Right ventricle myocardium superior (tissue), 1 donor: ENCODE measurements at regions not wholly inside any gene's neighbourhood (a gene's known extent, or its start where the extent isn't known, plus 50 kb on each side); places are given as distances from the start of the nearest gene placed in this dataset.
"Not testable (repeated sequence)": the region's sequence is repeated elsewhere in the genome, so short reads cannot be mapped to it uniquely, and the experiment has no call there.

Experiments
- ATAC-seq: fragments of 200-7000 bp; cut with Tn5 transposase; one replicate; pipeline ENCODE4 v1.9.1; 2020; ENCODE audit warnings: mild to moderate bottlenecking; ENCODE audit not compliant: poor library complexity
- DNase-seq: peaks from one replicate; pipeline ENCODE4 v3.0.0-alpha.2; 2020
- intact Hi-C: fragments of 100-400 bp; cut with DNase I; formaldehyde crosslinking; loops from one replicate; pipeline ENCODE4 v1.11.2; 2022
- donor health status: DM: no; HTN: yes; CAD: no; lungs with severe emphysema.

DNA sequence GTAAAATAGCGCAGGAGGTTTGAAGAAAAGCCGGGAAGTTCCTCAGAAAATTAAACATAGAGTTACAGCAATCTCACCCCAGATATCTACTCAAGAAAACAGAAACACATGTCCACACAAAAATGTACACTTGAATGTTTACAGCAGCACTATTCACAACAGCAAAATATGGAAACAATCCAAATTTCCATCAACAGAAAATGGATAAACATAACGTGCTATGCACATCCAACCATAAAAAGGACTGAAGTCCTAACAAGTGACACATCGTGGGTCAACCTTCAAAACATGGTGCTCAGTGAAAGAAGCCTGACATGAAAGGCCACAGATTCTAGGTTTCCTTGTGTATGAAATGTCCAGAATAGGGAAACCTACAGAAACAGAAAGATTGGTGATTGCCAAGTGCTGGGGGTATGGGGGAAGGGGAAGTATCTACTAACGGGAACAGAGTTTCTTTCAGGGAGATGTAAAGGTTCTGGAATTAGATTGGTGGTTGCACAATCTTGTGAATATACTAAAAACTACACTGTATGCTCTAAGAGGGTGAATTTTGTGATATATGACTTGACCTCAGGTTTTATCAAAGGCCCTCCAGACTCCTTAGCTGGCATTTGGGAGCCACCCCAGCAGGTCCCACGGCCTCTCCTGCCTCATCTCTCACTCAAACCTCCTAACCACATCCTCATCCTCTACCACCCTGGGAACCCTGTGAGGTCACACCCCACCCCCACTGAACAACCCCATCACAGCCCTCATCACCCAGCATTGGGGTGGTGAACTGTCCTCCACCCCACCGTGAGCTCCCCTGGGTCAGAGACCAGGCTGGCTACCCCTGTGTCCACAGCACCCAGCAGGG lies 69.2 kb upstream of the PRR5 start:
- DNase-seq, result no peak
- ATAC-seq, result no peak
- intact Hi-C loops, result no loop called here

DNA sequence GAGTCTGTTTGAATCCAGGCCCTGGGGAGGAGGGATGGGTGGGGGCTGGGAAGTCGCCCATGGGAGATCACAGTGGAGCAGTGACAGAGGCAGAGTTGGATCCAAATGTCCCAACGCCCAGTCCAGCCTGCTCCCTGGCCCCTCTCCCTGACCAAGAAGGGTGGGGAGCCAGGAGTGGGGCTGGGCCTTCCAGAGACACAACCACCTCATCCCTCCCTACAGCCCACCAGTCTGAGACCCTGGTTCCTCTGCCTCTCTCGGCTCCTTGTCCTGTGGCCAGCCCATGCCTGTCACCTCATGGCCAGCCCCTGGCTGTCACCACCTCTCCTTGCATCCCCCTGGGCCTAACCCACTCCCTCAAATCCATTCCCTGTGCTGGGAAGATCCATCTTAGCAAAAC lies 71.2 kb upstream of the PRR5 start:
- ATAC-seq (no peak), DNase-seq (no peak)
- intact Hi-C loops, result no loop called here

DNA sequence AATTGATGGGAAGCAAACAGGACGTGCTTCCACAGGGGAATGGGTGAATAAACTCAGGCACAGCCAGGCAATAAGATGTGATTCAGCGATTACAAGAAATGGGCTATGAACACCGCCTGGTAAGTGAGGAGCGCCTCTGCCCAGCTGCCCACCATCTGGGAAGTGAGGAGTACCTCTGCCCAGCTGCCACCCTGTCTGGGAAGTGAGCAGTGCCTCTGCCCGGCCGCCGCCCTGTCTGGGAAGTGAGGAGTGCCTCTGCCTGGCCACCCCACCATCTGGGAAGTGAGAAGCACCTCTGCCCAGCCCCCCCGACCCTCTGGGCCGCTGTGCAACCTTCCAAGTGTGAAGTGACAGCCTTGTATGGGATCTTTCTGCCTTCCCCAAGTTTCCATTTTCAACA lies 73.2 kb upstream of the PRR5 start:
- ATAC-seq (no peak), DNase-seq (no peak)
- intact Hi-C loops, result loop anchor here (5.0 to 10.0 kb wide), 3 partner anchors 294 to 637 kb away; no protein-coding TSS in a partner anchor

DNA sequence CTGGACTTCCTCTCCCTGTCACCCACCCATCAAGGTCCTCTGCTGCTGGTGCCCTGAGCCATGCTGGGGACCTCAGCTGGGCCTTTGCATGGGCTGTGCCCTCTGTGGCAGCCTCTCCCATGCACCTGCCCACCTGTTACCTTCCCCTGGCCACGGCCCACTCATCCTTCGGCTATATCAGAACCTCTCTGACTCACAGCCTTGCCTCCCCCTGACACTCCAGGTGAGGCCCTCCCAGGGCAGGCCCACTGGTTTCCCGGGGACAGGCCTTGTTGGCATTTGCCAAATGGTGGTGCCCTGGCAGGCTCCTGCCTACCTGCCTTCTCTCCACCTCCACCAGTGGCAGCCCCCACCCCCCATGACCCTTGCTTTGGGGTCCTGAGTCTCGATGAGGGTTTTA lies 73.7 kb upstream of the PRR5 start:
- DNase-seq (no peak), ATAC-seq (no peak)
- intact Hi-C loops, result loop anchor here (5.0 to 10.0 kb wide), 3 partner anchors 293 to 636 kb away; no protein-coding TSS in a partner anchor

DNA sequence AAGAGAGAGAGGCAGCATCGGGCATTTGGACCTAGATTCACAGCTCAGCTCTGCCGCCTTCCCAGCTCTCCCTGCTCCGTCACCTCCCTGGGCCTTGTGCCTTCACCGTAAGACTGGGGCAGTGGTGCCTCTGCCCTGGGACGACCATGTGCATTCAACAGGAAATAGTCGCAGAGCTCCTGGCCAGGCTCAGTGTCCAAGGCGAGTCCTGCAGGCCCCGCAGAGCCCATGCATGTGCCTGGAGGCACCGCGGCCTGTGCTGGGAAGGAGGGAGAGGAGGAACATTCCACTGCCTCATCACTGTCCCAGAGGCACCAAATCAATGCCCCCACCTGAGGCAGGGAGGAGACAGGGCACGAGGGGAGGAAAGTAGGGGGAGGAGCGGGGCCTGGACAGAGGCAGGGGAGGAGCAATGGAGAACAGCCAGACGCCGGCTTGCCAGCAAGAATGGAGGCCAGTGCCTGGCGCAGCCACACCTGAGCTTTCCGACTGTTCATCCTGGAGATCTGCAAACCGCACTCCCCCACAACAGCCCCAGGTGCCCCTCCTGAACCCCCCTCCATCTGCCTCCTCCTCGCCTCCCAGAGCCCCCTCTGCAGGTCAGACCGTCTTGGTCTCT lies 74.4 kb upstream of the PRR5 start:
- DNase-seq (no peak), ATAC-seq (no peak)
- intact Hi-C loops, result loop anchor here (5.0 to 10.0 kb wide), 3 partner anchors 293 to 635 kb away; no protein-coding TSS in a partner anchor

DNA sequence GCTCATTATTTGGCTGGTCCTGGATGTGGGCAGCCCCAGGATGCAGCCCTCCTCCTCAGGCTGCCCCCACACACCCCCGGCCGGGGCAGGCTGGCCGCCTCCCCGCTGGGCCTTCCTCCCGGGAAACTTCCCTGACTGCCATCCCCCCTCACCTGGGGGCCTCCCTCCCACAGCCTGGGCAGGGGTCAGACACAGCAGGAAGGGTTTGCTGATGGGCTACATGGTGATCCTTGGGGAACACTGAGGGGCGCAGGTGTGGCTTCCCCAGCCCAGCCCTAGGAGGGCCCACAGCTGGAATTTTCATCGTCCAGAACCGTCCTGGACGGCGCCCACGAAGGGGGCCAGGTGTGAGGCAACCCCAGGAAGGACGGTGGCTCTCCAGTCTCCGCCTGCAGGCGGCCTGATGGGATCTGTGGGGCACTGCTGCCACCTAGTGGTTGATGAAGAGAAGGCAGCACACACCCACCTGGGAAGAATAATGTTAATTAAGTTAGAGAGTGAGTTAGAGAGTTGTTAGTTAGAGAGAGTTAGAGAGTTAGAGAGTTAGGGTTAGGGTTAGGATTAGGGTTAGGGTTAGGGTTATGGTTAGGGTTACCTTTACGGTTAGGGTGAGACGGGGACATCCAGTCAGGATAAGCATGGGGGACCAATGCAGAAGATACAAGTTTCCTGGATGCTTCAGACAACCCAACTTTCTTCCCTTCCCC lies 75.9 kb upstream of the PRR5 start:
- peak; percentile 79 for DNase-seq
- peak; percentile 83 for ATAC-seq
- intact Hi-C loops, result loop anchor here (5.0 to 10.0 kb wide), 3 partner anchors 291 to 634 kb away; no protein-coding TSS in a partner anchor

DNA sequence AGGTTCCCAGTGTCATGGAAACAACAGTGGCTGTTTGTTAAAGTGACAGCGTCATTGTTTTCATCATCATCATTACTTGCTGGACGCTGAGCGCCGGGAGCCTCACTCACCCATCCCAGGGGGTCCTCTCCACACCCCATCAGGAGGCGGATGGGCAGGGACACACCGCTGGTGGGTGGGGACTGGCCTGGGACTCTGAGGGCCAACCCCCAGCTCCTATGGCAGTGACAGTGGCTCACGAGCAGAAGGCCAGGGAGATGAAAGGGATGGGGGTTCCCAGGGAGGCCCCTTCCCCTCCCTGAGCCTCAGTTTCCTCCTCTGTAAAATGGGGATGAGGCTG lies 76.6 kb upstream of the PRR5 start:
- no peak for ATAC-seq
- intact Hi-C loops, result loop anchor here (5.0 to 10.0 kb wide), 3 partner anchors 291 to 633 kb away; no protein-coding TSS in a partner anchor
- DNase-seq, result no peak

DNA sequence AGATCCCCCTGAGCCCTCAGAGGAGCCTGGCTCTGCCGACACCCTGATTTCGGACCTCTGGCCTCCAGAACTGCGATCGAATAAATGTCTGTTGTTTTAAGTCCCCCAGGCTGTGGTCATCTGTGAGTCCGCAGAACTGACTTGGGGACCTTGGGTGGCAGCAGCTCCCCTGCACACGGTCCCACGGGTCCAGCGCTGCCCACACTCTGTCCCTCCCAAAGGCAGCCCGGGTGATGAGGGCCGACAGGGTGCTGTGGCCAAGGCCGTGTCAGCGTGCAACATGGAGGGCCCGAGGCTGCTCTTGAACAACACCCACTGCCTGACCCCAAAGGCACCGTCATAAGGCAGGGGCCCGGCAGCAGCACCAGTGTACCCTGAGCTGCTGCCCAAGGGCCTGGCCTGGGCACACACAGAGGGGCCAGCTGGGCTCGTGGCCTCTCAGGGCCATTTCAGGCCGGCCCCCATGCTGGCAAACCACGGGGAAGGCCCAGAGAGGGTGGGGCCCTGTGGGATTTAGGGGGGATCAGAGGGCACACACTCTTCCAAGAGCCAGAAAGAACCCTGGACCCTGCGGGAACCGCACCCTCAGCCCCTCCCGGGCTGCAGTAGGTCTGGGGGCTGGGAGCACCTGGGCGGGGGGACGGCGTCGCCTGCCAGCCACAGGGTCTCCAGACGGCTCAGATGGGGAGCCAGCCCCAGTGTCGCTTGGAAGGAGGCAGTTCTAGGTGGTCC lies 77.1 kb upstream of the PRR5 start:
- DNase-seq (no peak), ATAC-seq (no peak)
- intact Hi-C loops, result loop anchor here (5.0 to 10.0 kb wide), 3 partner anchors 290 to 633 kb away; no protein-coding TSS in a partner anchor

DNA sequence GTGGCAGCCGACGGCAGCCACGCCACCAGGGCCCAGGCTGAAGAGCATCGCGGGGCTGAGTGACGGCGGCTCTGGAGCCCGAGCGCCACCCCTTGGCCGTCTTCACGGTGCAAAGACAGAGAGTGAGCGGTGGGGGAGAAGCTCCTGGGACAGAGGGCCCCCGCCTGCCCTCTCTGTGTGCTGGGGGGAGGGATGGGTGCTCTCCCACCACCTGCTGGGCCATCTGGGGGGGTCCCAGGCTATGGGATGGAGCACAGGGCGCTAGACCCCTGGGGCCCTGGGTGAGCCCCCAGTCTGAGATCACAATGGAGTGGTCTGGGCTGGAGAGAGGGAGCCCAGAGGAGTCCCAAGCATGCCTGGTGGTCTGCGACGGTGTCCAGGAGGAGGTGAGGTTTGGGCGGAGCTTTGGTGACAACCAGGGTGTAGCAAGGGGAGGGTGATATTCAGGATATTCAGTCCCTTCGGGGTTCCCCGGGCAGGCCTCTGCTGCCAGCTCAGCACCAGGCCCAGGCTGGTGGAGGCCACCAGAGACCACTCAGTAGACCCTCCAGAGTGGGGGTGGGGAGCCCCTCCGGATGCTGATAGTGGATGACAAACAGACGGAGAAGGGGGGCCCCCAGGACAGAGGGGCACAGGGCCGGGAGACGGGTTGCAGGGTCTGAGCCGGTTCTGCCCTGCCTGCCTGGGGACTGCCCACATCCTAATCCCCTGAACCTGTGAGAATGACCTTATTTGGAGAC lies 78.1 kb upstream of the PRR5 start:
- DNase-seq (no peak), ATAC-seq (peak; percentile 54)
- intact Hi-C loops, result loop anchor here (10.0 kb wide), 1 partner anchor 289 kb away; no protein-coding TSS in a partner anchor

DNA sequence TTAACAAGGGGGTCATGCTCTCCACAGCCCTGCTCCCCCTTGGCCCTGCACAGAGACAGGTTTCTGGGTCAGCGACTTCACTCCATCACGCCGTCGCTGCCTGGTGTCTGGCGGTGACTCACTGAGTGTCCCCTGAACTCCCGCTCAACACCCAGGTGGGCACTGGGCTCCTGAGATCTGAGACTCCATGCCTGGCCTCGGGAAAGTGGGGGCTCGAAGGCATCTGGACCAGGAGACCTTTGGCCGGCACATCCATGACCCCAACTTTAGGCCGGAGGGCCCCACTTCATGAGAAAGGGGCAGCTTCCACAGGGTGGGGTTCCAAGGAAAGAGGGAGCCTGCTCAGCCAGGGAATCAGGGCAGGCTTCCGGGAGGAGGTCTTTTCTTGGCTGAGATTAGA lies 79.3 kb upstream of the PRR5 start:
- no peak for ATAC-seq
- no peak for DNase-seq
- intact Hi-C loops, result loop anchor here (10.0 kb wide), 1 partner anchor 288 kb away; no protein-coding TSS in a partner anchor

DNA sequence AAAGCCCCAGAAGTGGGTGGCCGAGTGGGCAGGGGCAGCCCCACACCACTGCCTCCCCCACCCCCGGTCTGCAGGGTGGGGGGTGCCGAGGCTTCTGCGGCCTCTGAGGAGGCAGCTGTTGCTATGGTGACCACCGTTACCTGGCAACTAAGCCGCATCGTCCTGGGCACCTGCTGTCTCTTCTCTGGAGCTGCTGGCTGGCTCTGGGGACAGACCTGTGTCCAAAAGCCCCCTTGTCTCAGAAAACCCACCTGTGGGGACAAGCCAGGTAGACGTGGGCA lies 79.9 kb upstream of the PRR5 start:
- ATAC-seq (no peak), DNase-seq (no peak)
- intact Hi-C loops, result loop anchor here (10.0 kb wide), 1 partner anchor 287 kb away; no protein-coding TSS in a partner anchor

DNA sequence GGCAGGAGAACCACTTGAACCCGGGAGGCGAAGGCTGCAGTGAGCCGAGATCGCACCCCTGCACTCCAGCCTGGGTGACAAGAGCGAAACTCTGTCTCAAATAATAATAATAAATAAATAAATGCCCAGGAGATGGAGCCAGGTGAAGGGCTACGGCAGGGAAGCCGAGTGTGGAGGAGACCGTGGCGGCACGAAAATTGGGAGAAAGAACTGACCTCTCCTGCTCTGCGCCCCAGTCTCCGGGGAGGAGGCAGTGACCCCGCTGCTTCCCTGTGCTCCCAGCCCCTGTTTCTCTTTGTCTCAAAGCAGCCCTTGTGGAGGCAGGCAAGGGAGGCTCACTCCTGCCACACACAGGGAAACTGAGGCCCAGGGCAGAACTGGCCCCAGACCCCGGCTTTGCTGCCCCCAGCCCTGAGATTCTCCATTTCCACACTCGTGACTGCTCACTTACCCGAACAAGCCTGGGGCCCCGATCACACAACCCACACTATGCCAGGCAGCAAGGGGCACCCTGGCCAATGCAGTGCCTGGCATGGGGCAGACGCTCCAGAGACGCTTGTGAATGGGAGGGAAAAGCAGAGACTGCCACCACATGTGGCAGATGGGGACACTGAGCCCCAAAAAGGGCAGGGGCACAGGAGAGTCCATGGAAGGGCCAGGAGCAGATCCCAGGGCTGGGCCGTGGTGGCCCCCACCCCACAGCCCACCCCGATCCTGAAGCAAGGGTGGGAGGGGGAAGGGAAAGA lies 80.4 kb upstream of the PRR5 start:
- no peak for ATAC-seq
- DNase-seq, result no peak
- intact Hi-C loops, result loop anchor here (10.0 kb wide), 1 partner anchor 287 kb away; no protein-coding TSS in a partner anchor

DNA sequence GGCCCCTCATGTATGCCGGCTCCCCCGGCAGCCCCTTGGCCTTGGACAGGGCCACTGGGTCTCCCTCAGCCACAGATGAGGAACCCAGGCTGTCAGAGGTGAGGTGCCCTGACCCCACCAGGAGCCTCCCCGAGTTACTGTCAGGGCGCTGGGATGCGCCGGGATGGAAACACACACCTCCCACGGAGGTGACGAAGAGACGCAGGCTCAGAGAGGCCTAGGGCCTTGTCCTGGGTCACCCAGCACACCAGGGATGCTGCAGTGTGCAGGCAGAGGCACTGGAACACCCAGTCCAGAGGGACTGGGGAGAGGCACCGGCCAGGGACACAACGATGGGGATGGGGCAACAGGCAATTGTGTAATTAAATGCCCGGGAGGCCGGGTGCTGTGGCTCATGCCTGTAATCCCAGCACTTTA lies 81.2 kb upstream of the PRR5 start:
- intact Hi-C loops, result loop anchor here (10.0 kb wide), 1 partner anchor 286 kb away; no protein-coding TSS in a partner anchor
- ATAC-seq (no peak), DNase-seq (no peak)

DNA sequence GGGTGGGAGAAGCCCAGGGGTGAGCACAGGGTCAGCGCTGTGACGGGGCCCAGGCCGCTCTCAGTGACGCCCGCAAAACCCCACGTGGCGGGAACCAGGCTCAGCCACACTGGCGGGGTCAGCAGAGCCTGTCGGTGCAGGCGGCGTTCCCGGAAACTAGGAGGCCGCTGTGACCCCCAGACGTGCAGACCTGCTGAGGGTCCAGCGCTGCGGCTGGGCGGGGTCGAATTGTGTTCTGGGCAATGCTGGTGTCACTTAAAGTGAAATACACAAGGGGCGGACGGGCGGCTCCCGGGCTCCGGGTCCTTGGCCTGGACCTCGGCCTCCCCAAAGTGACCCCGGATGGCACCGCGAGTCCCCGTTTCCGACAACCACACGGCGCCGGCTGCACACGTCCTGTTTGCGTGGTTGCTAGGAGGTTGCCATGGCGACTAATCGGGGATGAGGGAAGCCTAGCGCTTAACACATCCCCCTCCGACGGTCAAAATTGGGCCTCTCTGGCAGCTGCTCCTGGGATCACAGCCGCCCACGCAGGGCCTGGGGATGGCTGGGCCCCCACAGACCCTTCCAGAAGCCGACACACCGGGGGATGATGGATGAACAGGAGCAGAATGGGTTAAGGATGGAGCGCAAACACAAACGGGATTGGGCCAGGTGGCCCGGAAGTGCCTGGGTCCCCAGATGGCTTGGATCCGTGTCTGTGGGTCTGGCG lies 81.7 kb upstream of the PRR5 start:
- ATAC-seq, result peak; percentile 51
- peak; percentile 80 for DNase-seq
- intact Hi-C loops, result loop anchor here (10.0 kb wide), 1 partner anchor 285 kb away; no protein-coding TSS in a partner anchor

DNA sequence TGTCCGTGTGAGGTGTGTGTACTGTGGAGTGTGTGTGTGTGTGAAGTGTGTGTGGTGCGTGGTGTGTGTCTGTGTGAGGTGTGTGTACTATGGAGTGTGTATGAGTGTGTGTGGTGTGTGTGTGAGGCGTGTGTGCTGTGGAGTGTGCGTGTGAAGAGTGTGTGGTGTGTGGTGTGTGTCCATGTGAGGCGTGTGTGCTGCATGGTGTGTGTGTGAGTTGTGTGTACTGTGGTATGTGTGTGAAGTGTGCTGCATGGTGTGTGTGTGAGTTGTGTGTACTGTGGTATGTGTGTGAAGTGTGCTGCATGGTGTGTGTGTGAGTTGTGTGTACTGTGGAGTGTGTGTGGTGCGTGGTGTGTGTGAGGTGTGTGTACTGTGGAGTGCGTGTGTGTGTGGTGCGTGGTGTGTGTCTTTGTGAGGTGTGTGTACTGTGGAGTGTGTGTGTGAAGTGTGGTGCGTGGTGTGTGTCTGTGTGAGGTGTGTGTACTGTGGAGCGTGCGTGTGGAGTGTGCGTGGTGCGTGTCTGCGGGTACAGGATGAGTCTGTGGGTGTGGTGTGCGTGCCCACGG lies 82.4 kb upstream of the PRR5 start:
- ATAC-seq, DNase-seq: not testable (repeated sequence)
- intact Hi-C loops, result loop anchor here (10.0 kb wide), 1 partner anchor 285 kb away; no protein-coding TSS in a partner anchor

DNA sequence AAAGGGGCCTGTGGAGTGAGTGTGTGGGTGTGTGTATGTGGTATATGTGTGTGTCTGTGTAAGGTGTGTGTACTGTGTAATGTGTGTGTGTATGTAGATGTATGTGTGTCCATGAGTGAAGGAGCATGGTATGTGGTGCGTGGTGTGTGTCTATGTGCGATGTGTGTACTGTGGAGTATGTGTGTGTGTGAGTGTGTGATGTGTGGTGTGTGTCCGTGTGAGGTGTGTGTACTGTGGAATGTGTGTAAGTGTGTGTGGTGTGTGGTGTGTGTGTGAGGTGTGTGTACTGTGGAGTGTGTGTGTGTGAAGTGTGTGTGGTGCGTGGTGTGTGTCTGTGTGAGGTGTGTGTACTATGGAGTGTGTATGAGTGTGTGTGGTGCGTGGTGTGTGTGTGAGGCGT lies 83.1 kb upstream of the PRR5 start:
- intact Hi-C loops, ATAC-seq, DNase-seq: not testable (repeated sequence)
